Gastrocnemius medialis (tissue), 4 donors: ENCODE measurements at regions not wholly inside any gene's neighbourhood (a gene's known extent, or its start where the extent isn't known, plus 50 kb on each side); places are given as distances from the start of the nearest gene placed in this dataset.

ENCODE experiments used
- ATAC-seq, 2 donors: fragments of 150-250 bp; one replicate each; pipeline ENCODE4 v1.9.1; 2016
- DNase-seq, 2 donors: peaks; one replicate each; pipeline ENCODE4 v3.0.0-alpha.2; 2019
- H3K27ac ChIP-seq, 4 donors: fragments of 200-600 bp; sonication (generic); 1 replicate in 1 of 4; 2 replicates in 3 of 4; pipeline ENCODE4 v1.5.1; 2016 to 2018; ENCODE audit warnings: mild to moderate bottlenecking in 2 of 4, moderate library complexity in 1 of 4
- H3K27me3 ChIP-seq, 3 donors: fragments of 200-600 bp; sonication (generic) in 2 of 3; 1 replicate in 1 of 3; 2 replicates in 2 of 3; pipeline versions ENCODE4 v1.5.1 to v1.6.0; 2016 to 2019; ENCODE audit warnings: mild to moderate bottlenecking in 1 of 3, moderate library complexity in 1 of 3
- H3K36me3 ChIP-seq, 2 donors: fragments of 200-600 bp; sonication (generic) in 1 of 2; one replicate each; pipeline ENCODE4 v1.5.1; 2017 to 2018
- H3K4me1 ChIP-seq, 2 donors: fragments of 200-600 bp; sonication (generic) in 1 of 2; one replicate each; pipeline ENCODE4 v1.5.1; 2016 to 2017; ENCODE audit warnings: mild to moderate bottlenecking in 2 of 2
- H3K4me3 ChIP-seq, 4 donors: fragments of 200-600 bp; sonication (generic) in 3 of 4; 1 replicate in 1 of 4; 2 replicates in 3 of 4; pipeline ENCODE4 v1.5.1; 2016 to 2019; ENCODE audit warnings: mild to moderate bottlenecking in 2 of 4
- H3K9me3 ChIP-seq, 3 donors: fragments of 200-600 bp; sonication (generic) in 2 of 3; 1 replicate in 1 of 3; 2 replicates in 2 of 3; pipeline ENCODE4 v1.5.1; 2016 to 2019
- CTCF ChIP-seq, 5 experiments: fragments of 450-650 bp in 3 of 5; fragments of 200-600 bp in 2 of 5; sonication (generic) in 2 of 5; IDR thresholded peaks in 4 of 5; conservative IDR thresholded peaks in 1 of 5; 1 replicate in 4 of 5; 2 replicates in 1 of 5; pipeline ENCODE4 v1.5.1; 2016 to 2019; ENCODE audit warnings: antibody characterized with exemption in 5 of 5, mild to moderate bottlenecking in 3 of 5, moderate library complexity in 3 of 5
- POLR2A ChIP-seq, 2 donors: fragments of 450-650 bp; IDR thresholded peaks; one replicate each; pipeline ENCODE4 v1.6.1; 2017; ENCODE audit warnings: antibody characterized with exemption in 2 of 2, mild to moderate bottlenecking in 2 of 2, moderate library complexity in 2 of 2
- in situ Hi-C, 4 donors: fragments of 200-750 bp; cut with MboI; loops; one replicate each; pipeline versions ENCODE4 v1.15.0 to v1.8.0; 2017; ENCODE audit warnings: low sequenced_read_pairs in 4 of 4
- intact Hi-C: fragments of 100-400 bp; cut with DNase I; formaldehyde crosslinking; loops from one replicate; pipeline ENCODE4 v1.15.1; 2023; ENCODE audit warnings: low total_unique reads

GRCh38 chr13:40197936-40198595 lies 468.4 kb downstream of the FOXO1 start:
- in situ Hi-C loops = no loop called here

GRCh38 chr13:40200273-40200978 lies 466.0 kb downstream of the FOXO1 start:
- Histone ChIP-seq H3K9me3 (no peaks in the 10 kb centered on the region), H3K27me3 (no peaks in the 10 kb centered on the region), H3K36me3 (no peaks in the 10 kb centered on the region), H3K27ac (no peak overlapping the region), H3K4me1 (no peaks in the 10 kb centered on the region), H3K4me3 (no peak overlapping the region)
- ATAC-seq = no peak
- DNase-seq = no peak
- in situ Hi-C loops = no loop called here
- TF ChIP-seq CTCF (IDR thresholded peaks at IDR 0.05 in 4 of 5, conservative IDR thresholded peaks at IDR 0.05 in 1 of 5) = no peak
- TF ChIP-seq POLR2A (IDR thresholded peaks at IDR 0.05) = no peak
- intact Hi-C loops = no loop called here

More at GRCh38 chr13:40197936-40198595, 468.4 kb downstream of the FOXO1 start:
- Histone ChIP-seq H3K4me3 (no peak overlapping the region), H3K9me3 (no peaks in the 10 kb centered on the region), H3K36me3 (no peaks in the 10 kb centered on the region), H3K4me1 (peaks cover 6 to 15% of the 10 kb centered on the region in 2 donors), H3K27ac (no peak overlapping the region), H3K27me3 (no peaks in the 10 kb centered on the region)
- TF ChIP-seq POLR2A (IDR thresholded peaks at IDR 0.05) (no peak), CTCF (IDR thresholded peaks at IDR 0.05 in 4 of 5, conservative IDR thresholded peaks at IDR 0.05 in 1 of 5) (no peak)
- ATAC-seq (no peak), DNase-seq (no peak)
- intact Hi-C loops = no loop called here

GRCh38 chr13:40204246-40204645 lies 462.2 kb downstream of the FOXO1 start:
- H3K27ac ChIP-seq = no peak overlapping the region
- H3K9me3 ChIP-seq = no peaks in the 10 kb centered on the region
- intact Hi-C loops = no loop called here
- TF ChIP-seq POLR2A (IDR thresholded peaks at IDR 0.05) (no peak), CTCF (IDR thresholded peaks at IDR 0.05 in 4 of 5, conservative IDR thresholded peaks at IDR 0.05 in 1 of 5) (no peak)
- H3K4me3 ChIP-seq = no peak overlapping the region
- peaks cover 5 to 10% of the 10 kb centered on the region in 2 donors for H3K4me1 ChIP-seq
- DNase-seq (no peak), ATAC-seq (no peak)
- in situ Hi-C loops = no loop called here
- H3K36me3 ChIP-seq = no peaks in the 10 kb centered on the region
- no peaks in the 10 kb centered on the region for H3K27me3 ChIP-seq

GRCh38 chr13:40205771-40206240 lies 460.6 kb downstream of the FOXO1 start:
- H3K4me3 ChIP-seq = no peak overlapping the region
- H3K27ac ChIP-seq = peak overlapping the region; percentile 22 to 59 (median 34)
- no peak for TF ChIP-seq CTCF (IDR thresholded peaks at IDR 0.05 in 4 of 5, conservative IDR thresholded peaks at IDR 0.05 in 1 of 5)
- TF ChIP-seq POLR2A (IDR thresholded peaks at IDR 0.05) = no peak
- intact Hi-C loops (no loop called here), in situ Hi-C loops (no loop called here)
- H3K36me3 ChIP-seq = no peaks in the 10 kb centered on the region
- H3K4me1 ChIP-seq = peaks cover 5 to 10% of the 10 kb centered on the region in 2 donors
- no peak for DNase-seq
- H3K9me3 ChIP-seq = no peaks in the 10 kb centered on the region
- no peak for ATAC-seq
- no peaks in the 10 kb centered on the region for H3K27me3 ChIP-seq
